ENCODE measurements at regions not wholly inside any gene's neighbourhood (a gene's known extent, or its start where the extent isn't known, plus 50 kb on each side); places are given as distances from the start of the nearest gene placed in this dataset.

GRCh38 chr4:45865781-45866180, 258.1 kb downstream of the GABRG1 start:
- no peak for TF ChIP-seq CTCF (IDR thresholded peaks at IDR 0.05)
- no peak for TF ChIP-seq POLR2A (IDR thresholded peaks at IDR 0.05)
